IPS DF 6.9 (cell line): ENCODE measurements at regions not wholly inside any gene's neighbourhood (a gene's known extent, or its start where the extent isn't known, plus 50 kb on each side); places are given as distances from the start of the nearest gene placed in this dataset.

ENCODE experiments used
- DNase-seq: peaks from one replicate; pipeline ENCODE4 v3.0.0-alpha.2; 2013; ENCODE audit warnings: low read depth, low spot score
- H3K27ac ChIP-seq: one replicate; pipeline ENCODE4 v1.5.1; 2013; ENCODE audit warnings: low read length, control low read depth
- H3K27me3 ChIP-seq: 2 replicates; pipeline ENCODE4 v1.6.1; 2013; ENCODE audit warnings: mild to moderate bottlenecking, low read length; ENCODE audit not compliant: control insufficient read depth, insufficient read depth
- H3K36me3 ChIP-seq: 2 replicates; pipeline ENCODE4 v1.6.1; 2013; ENCODE audit warnings: low read length; ENCODE audit not compliant: control insufficient read depth, insufficient read depth
- H3K4me1 ChIP-seq: 2 replicates; pipeline ENCODE4 v1.6.1; 2013; ENCODE audit warnings: low read length; ENCODE audit not compliant: control insufficient read depth, insufficient read depth
- H3K4me3 ChIP-seq: 2 replicates; pipeline ENCODE4 v1.5.1; 2013; ENCODE audit warnings: mild to moderate bottlenecking, low read length
- H3K9me3 ChIP-seq: 2 replicates; pipeline ENCODE4 v1.6.1; 2013; ENCODE audit warnings: low read length, inconsistent platforms; ENCODE audit not compliant: control insufficient read depth, insufficient read depth
- WGBS: extraction: QIAGEN DNeasy Blood & Tissue Kit; methylation state at CpG from one replicate; pipeline ENCODE4 v1.1.7; 2013; ENCODE audit warnings: mixed read lengths, missing lambda C conversion rate; ENCODE audit not compliant: insufficient read length, insufficient coverage; 5-methylcytosine and 5-hydroxymethylcytosine counted together

GRCh38 chr15:39315206-39315850 lies 265.6 kb upstream of the THBS1 start:
- no peaks in the 10 kb centered on the region; the same call in 1 of the 2 replicates for H3K27me3 ChIP-seq
- H3K9me3 ChIP-seq, result no peaks in the 10 kb centered on the region
- H3K36me3 ChIP-seq, result no peaks in the 10 kb centered on the region
- no peak overlapping the region for H3K27ac ChIP-seq
- DNase-seq, result no peak
- no peak overlapping the region for H3K4me3 ChIP-seq
- no CpG with 5 or more reads among the region's 1 CpG for WGBS
- H3K4me1 ChIP-seq, result 0 out of 2 replicates have a peak, but pooled peaks cover 2% of the 10 kb centered on the region

GRCh38 chr15:39317225-39317624 lies 263.7 kb upstream of the THBS1 start:
- H3K4me1 ChIP-seq, result 0 out of 2 replicates have a peak, but pooled peaks cover 2% of the 10 kb centered on the region
- no peaks in the 10 kb centered on the region for H3K27me3 ChIP-seq
- no peak overlapping the region for H3K27ac ChIP-seq
- no CpG with 5 or more reads among the region's 1 CpG for WGBS
- no peaks in the 10 kb centered on the region for H3K36me3 ChIP-seq
- no peak for DNase-seq
- H3K9me3 ChIP-seq, result no peaks in the 10 kb centered on the region
- H3K4me3 ChIP-seq, result no peak overlapping the region

- H3K36me3 ChIP-seq, result no peaks in the 10 kb centered on the region
- WGBS, result 100% methylated on average over 1 of the region's 2 CpGs
- H3K9me3 ChIP-seq, result no peaks in the 10 kb centered on the region
- no peak overlapping the region for H3K27ac ChIP-seq
- 0 out of 2 replicates have a peak, but pooled peaks cover 2% of the 10 kb centered on the region for H3K4me1 ChIP-seq
- no peak for DNase-seq
- H3K4me3 ChIP-seq, result no peak overlapping the region
- no peaks in the 10 kb centered on the region for H3K27me3 ChIP-seq
These were observed 262.6 kb upstream of the THBS1 start for GRCh38 chr15:39318231-39318630.

- Histone ChIP-seq H3K4me1 (no peaks in the 10 kb centered on the region), H3K27me3 (no peaks in the 10 kb centered on the region), H3K4me3 (no peak overlapping the region), H3K36me3 (no peaks in the 10 kb centered on the region), H3K9me3 (no peaks in the 10 kb centered on the region), H3K27ac (no peak overlapping the region)
- DNase-seq, result no peak
These were observed 260.5 kb upstream of the THBS1 start for GRCh38 chr15:39320355-39320754.

GRCh38 chr15:39320886-39321285 lies 260.0 kb upstream of the THBS1 start:
- H3K27ac ChIP-seq, result no peak overlapping the region
- H3K4me1 ChIP-seq, result no peaks in the 10 kb centered on the region
- no peak for DNase-seq
- no CpG with 5 or more reads among the region's 1 CpG for WGBS
- H3K36me3 ChIP-seq, result no peaks in the 10 kb centered on the region
- H3K27me3 ChIP-seq, result no peaks in the 10 kb centered on the region
- no peak overlapping the region for H3K4me3 ChIP-seq
- no peaks in the 10 kb centered on the region for H3K9me3 ChIP-seq

GRCh38 chr15:39321977-39322376 lies 258.9 kb upstream of the THBS1 start:
- no CpG with 5 or more reads among the region's 2 CpGs for WGBS

GRCh38 chr15:39323157-39323556 lies 257.7 kb upstream of the THBS1 start:
- H3K9me3 ChIP-seq, result no peaks in the 10 kb centered on the region
- DNase-seq, result no peak
- H3K4me3 ChIP-seq, result no peak overlapping the region
- no peaks in the 10 kb centered on the region for H3K36me3 ChIP-seq
- H3K27me3 ChIP-seq, result no peaks in the 10 kb centered on the region
- H3K27ac ChIP-seq, result no peak overlapping the region
- no peaks in the 10 kb centered on the region for H3K4me1 ChIP-seq

More at GRCh38 chr15:39321977-39322376, 258.9 kb upstream of the THBS1 start:
- H3K4me1 ChIP-seq, result no peaks in the 10 kb centered on the region
- H3K9me3 ChIP-seq, result no peaks in the 10 kb centered on the region
- no peaks in the 10 kb centered on the region for H3K27me3 ChIP-seq
- no peak overlapping the region for H3K4me3 ChIP-seq
- DNase-seq, result no peak
- H3K36me3 ChIP-seq, result no peaks in the 10 kb centered on the region
- H3K27ac ChIP-seq, result no peak overlapping the region

GRCh38 chr15:39323706-39324105 lies 257.2 kb upstream of the THBS1 start:
- Histone ChIP-seq H3K9me3 (no peaks in the 10 kb centered on the region), H3K27me3 (no peaks in the 10 kb centered on the region), H3K36me3 (no peaks in the 10 kb centered on the region), H3K4me3 (no peak overlapping the region), H3K4me1 (no peaks in the 10 kb centered on the region), H3K27ac (no peak overlapping the region)
- no peak for DNase-seq
- WGBS, result no CpG with 5 or more reads among the region's 3 CpGs

- WGBS, result no CpG with 5 or more reads among the region's 5 CpGs
- no peaks in the 10 kb centered on the region for H3K27me3 ChIP-seq
- no peaks in the 10 kb centered on the region for H3K36me3 ChIP-seq
- H3K4me3 ChIP-seq, result no peak overlapping the region
- no peaks in the 10 kb centered on the region for H3K4me1 ChIP-seq
- DNase-seq, result no peak
- no peaks in the 10 kb centered on the region for H3K9me3 ChIP-seq
- H3K27ac ChIP-seq, result no peak overlapping the region
These were observed 254.4 kb upstream of the THBS1 start for GRCh38 chr15:39326306-39326975.

- Histone ChIP-seq H3K9me3 (no peaks in the 10 kb centered on the region), H3K4me1 (no peaks in the 10 kb centered on the region), H3K27ac (no peak overlapping the region), H3K36me3 (no peaks in the 10 kb centered on the region), H3K27me3 (no peaks in the 10 kb centered on the region), H3K4me3 (no peak overlapping the region)
- no CpG with 5 or more reads among the region's 6 CpGs for WGBS
- DNase-seq, result no peak
These were observed 253.7 kb upstream of the THBS1 start for GRCh38 chr15:39327005-39327730.
